Smooth muscle cell (in vitro differentiated cells): ENCODE measurements at regions not wholly inside any gene's neighbourhood (a gene's known extent, or its start where the extent isn't known, plus 50 kb on each side); places are given as distances from the start of the nearest gene placed in this dataset.

Experiments used
- DNase-seq: peaks from one replicate; lab custom pipeline; 2025; ENCODE audit not compliant: unreplicated experiment; lab: John Stamatoyannopoulos, UW
- H2AFZ ChIP-seq: fragments of 200-600 bp; sonication (generic); 2 replicates; pipeline ENCODE4 v1.6.0; 2016; ENCODE audit warnings: antibody characterized with exemption, low read depth, mild to moderate bottlenecking
- H3F3A ChIP-seq: fragments of 200-600 bp; sonication (generic); 2 replicates; pipeline ENCODE4 v1.6.0; 2017; ENCODE audit warnings: antibody characterized with exemption, low read depth
- H3K27ac ChIP-seq: fragments of 200-600 bp; sonication (generic); 2 replicates; pipeline ENCODE4 v1.5.1; 2016; ENCODE audit warnings: low read depth, mild to moderate bottlenecking
- H3K27me3 ChIP-seq: fragments of 200-600 bp; sonication (generic); 2 replicates; pipeline ENCODE4 v1.6.1; 2016; ENCODE audit warnings: low read depth, mild to moderate bottlenecking
- H3K36me3 ChIP-seq: fragments of 200-600 bp; sonication (generic); 2 replicates; pipeline ENCODE4 v1.5.1; 2016; ENCODE audit warnings: low read depth
- H3K4me1 ChIP-seq: fragments of 200-600 bp; sonication (generic); 2 replicates; pipeline ENCODE4 v1.5.1; 2016; ENCODE audit warnings: low read depth
- H3K4me2 ChIP-seq: fragments of 200-600 bp; sonication (generic); 2 replicates; pipeline ENCODE4 v1.6.0; 2016; ENCODE audit warnings: mild to moderate bottlenecking
- H3K4me3 ChIP-seq: fragments of 200-600 bp; sonication (generic); 2 replicates; pipeline ENCODE4 v1.5.1; 2016; ENCODE audit warnings: mild to moderate bottlenecking
- H3K79me2 ChIP-seq: fragments of 200-600 bp; sonication (generic); 2 replicates; pipeline ENCODE4 v1.6.0; 2016; ENCODE audit warnings: low read depth, mild to moderate bottlenecking
- H3K9ac ChIP-seq: fragments of 200-600 bp; sonication (generic); 2 replicates; pipeline ENCODE4 v1.6.0; 2016; ENCODE audit warnings: low read depth
- H3K9me3 ChIP-seq: fragments of 200-600 bp; sonication (generic); replicated peaks from 2 replicates; pipeline ENCODE4 v1.5.1; 2016; ENCODE audit warnings: low read depth
- H4K20me1 ChIP-seq: fragments of 200-600 bp; sonication (generic); 2 replicates; pipeline ENCODE4 v1.6.0; 2016; ENCODE audit warnings: low read depth
- CTCF ChIP-seq: fragments of 200-600 bp; sonication (generic); IDR thresholded peaks from 2 replicates; pipeline ENCODE4 v1.5.1; 2017; ENCODE audit warnings: borderline replicate concordance, mild to moderate bottlenecking, antibody characterized with exemption; ENCODE audit not compliant: insufficient read depth, poor library complexity, severe bottlenecking
- WGBS: methylation state at CpG from one replicate; pipeline ENCODE4 v1.1.7; 2016; ENCODE audit warnings: low lambda C conversion rate; 5-methylcytosine and 5-hydroxymethylcytosine counted together

- Histone ChIP-seq H3K27ac (no peak overlapping the region), H4K20me1 (no peaks in the 10 kb centered on the region), H3K9me3 (no peaks in the 10 kb centered on the region), H2AFZ (no peak overlapping the region), H3K4me1 (peaks cover 30% of the 10 kb centered on the region), H3K9ac (no peak overlapping the region), H3K79me2 (no peaks in the 10 kb centered on the region), H3K27me3 (no peaks in the 10 kb centered on the region), H3K4me3 (no peak overlapping the region), H3K4me2 (no peak overlapping the region), H3F3A (peaks cover 25% of the 10 kb centered on the region), H3K36me3 (no peaks in the 10 kb centered on the region)
- 93% methylated on average over 5 of the region's 5 CpGs for WGBS
- DNase-seq, result no peak
- TF ChIP-seq CTCF, result no peak
Observed at GRCh38 chr15:70194266-70194665, 96.5 kb upstream of the TLE3 start.

DNA sequence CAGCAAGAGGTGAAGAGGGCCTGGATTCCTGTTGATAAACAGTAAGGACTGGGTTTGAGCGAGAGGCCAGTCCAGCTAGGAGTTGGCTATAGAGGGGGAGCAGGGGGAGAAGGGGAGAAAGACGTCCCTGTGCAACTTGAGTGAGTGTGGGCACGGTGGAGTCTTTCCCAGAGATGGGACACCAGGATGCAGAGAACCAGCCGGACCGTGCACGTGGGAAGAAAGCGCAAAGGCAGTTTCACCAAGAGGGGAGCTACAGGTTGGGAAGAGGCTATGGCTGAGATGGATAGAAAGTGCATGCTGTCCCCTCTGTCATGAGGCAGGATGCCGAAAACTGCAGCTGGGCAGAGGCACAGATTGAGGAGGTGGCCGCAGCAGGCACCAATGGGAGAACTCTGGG, 96.0 kb upstream of the TLE3 start:
- no peaks in the 10 kb centered on the region for H3K79me2 ChIP-seq
- H3K4me3 ChIP-seq, result no peak overlapping the region
- H3K27me3 ChIP-seq, result no peaks in the 10 kb centered on the region
- H3K27ac ChIP-seq, result no peak overlapping the region
- peak overlapping the region; percentile 68 for H3K4me2 ChIP-seq
- no peak for TF ChIP-seq CTCF
- WGBS, result 85% methylated on average over 9 of the region's 9 CpGs
- H3F3A ChIP-seq, result peaks cover 25% of the 10 kb centered on the region
- no peak for DNase-seq
- H4K20me1 ChIP-seq, result no peaks in the 10 kb centered on the region
- H2AFZ ChIP-seq, result no peak overlapping the region
- no peak overlapping the region for H3K9ac ChIP-seq
- no peaks in the 10 kb centered on the region for H3K36me3 ChIP-seq
- H3K9me3 ChIP-seq, result no peaks in the 10 kb centered on the region
- peaks cover 30% of the 10 kb centered on the region for H3K4me1 ChIP-seq

DNA sequence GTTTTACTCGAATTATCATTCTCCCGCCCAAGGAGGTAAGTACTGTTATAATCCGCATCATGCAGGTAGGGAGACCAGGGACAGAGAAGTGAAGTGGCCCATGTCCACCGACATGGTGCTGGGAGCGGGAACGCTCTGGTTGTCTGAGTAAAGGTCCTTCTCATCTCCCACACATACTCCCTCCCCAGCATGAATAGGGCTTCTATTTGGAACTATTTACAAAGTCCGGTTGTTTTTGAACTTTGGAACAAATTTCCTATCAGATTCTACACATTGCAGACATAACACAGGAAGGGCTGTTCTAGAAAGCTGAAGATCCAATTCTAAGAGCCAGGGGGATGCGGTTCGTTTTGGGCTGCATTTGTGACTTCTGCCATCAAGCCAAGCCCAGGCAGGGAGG, 94.8 kb upstream of the TLE3 start:
- H3F3A ChIP-seq, result peaks cover 19% of the 10 kb centered on the region
- H3K4me1 ChIP-seq, result peaks cover 29% of the 10 kb centered on the region
- H4K20me1 ChIP-seq, result no peaks in the 10 kb centered on the region

More for the DNA sequence above, 94.8 kb upstream of the TLE3 start:
- DNase-seq, result no peak
- no peaks in the 10 kb centered on the region for H3K9me3 ChIP-seq
- H3K36me3 ChIP-seq, result no peaks in the 10 kb centered on the region
- H3K4me3 ChIP-seq, result no peak overlapping the region
- peak overlapping the region; percentile 10 for H3K27ac ChIP-seq
- H2AFZ ChIP-seq, result no peak overlapping the region
- no peak overlapping the region for H3K9ac ChIP-seq
- H3K27me3 ChIP-seq, result no peaks in the 10 kb centered on the region
- WGBS, result 81% methylated on average over 9 of the region's 9 CpGs
- H3K79me2 ChIP-seq, result no peaks in the 10 kb centered on the region
- TF ChIP-seq CTCF, result no peak
- peak overlapping the region; percentile 68 for H3K4me2 ChIP-seq
